Prostate gland (tissue), 2 donors: ENCODE measurements at regions not wholly inside any gene's neighbourhood (a gene's known extent, or its start where the extent isn't known, plus 50 kb on each side); places are given as distances from the start of the nearest gene placed in this dataset.

Experiments used
- CTCF ChIP-seq, 4 experiments: fragments of 200-600 bp in 2 of 4; fragments of 450-650 bp in 2 of 4; sonication (generic) in 2 of 4; IDR thresholded peaks; 1 replicate in 3 of 4; 2 replicates in 1 of 4; pipeline ENCODE4 v1.5.1; 2016 to 2019; ENCODE audit warnings: antibody characterized with exemption in 4 of 4, mild to moderate bottlenecking in 2 of 4, moderate library complexity in 2 of 4
- POLR2AphosphoS5 ChIP-seq: sonication (generic); formaldehyde crosslinking; IDR thresholded peaks from one replicate; pipeline ENCODE4 v1.6.1; 2017; ENCODE audit warnings: antibody characterized with exemption

- TF ChIP-seq CTCF (IDR thresholded peaks at IDR 0.05) (no peak), POLR2AphosphoS5 (no peak)
Observed at GRCh38 chr10:3704565-3705325, 80.3 kb downstream of the KLF6 start.
